GM12892 (cell line): ENCODE measurements at regions not wholly inside any gene's neighbourhood (a gene's known extent, or its start where the extent isn't known, plus 50 kb on each side); places are given as distances from the start of the nearest gene placed in this dataset.

Experiments used
- POLR2A ChIP-seq: IDR thresholded peaks from 2 replicates; pipeline ENCODE4 v1.6.1; 2011; ENCODE audit warnings: low read depth, low read length, control low read depth
- POLR2AphosphoS5 ChIP-seq: IDR thresholded peaks from 2 replicates; pipeline ENCODE4 v1.6.1; 2011; ENCODE audit warnings: low read depth, low read length, control low read depth
- TAF1 ChIP-seq: IDR thresholded peaks from 2 replicates; pipeline ENCODE4 v1.6.1; 2011; ENCODE audit warnings: low read depth, mild to moderate bottlenecking, control low read depth, low read length, borderline replicate concordance

DNA sequence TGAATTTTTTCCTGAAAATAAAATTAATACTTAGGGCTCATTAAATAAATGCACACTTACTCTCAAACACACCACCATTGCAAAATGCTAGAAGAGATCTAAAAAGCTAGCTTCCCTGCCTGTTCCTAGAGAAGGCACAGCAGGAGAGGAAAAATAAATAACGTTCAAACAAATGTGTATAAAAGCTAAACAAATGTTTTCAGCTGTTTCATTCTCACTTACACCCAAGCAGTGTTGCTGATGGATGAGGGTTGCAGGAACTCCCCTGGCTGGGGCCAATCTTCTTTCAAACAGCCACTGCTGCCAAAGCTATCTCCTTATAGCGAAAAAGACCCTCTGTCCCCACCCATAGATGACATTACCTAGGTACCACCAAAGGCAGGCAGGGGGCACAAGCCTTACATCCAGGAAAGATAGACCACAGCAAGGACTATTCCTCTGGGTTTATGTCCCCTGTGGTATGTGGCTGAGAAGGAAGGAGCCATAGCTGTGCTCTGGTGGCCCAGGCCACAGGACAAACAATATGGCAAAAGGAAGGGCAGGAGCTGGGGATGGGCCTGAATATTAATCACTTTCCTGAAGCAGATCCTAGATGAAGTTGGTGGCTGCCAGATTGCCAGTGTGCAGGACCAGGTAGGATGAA lies 214.6 kb downstream of the TTC32 start:
- no peak for TF ChIP-seq POLR2A
- TF ChIP-seq POLR2AphosphoS5, result no peak
- TF ChIP-seq TAF1, result no peak
